Jurkat, Clone E6-1 (cell line): ENCODE measurements at regions not wholly inside any gene's neighbourhood (a gene's known extent, or its start where the extent isn't known, plus 50 kb on each side); places are given as distances from the start of the nearest gene placed in this dataset.
"Not testable (repeated sequence)": the region's sequence is repeated elsewhere in the genome, so short reads cannot be mapped to it uniquely, and the experiment has no call there.

Source experiments
- DNase-seq: peaks from one replicate; pipeline ENCODE4 v3.0.0-alpha.2; 2011; ENCODE audit warnings: low read depth, low spot score
- H3K4me3 ChIP-seq: 2 replicates; pipeline ENCODE4 v1.5.1; 2011; ENCODE audit warnings: mild to moderate bottlenecking, low read length, control low read depth, moderate library complexity

GRCh38 chr14:49193332-49194065 lies 392.7 kb downstream of the RPS29 start:
- H3K4me3 ChIP-seq: no peak overlapping the region
- no peak for DNase-seq

GRCh38 chr14:49191380-49191779 lies 394.8 kb downstream of the RPS29 start:
- H3K4me3 ChIP-seq: no peak overlapping the region
- no peak for DNase-seq

- H3K4me3 ChIP-seq: no peak overlapping the region
- no peak for DNase-seq
Measured at GRCh38 chr14:49189375-49189774, 396.8 kb downstream of the RPS29 start.

GRCh38 chr14:49187799-49188198 lies 398.4 kb downstream of the RPS29 start:
- no peak overlapping the region for H3K4me3 ChIP-seq
- no peak for DNase-seq

- DNase-seq: peak; percentile 64
- H3K4me3 ChIP-seq: no peak overlapping the region
Measured at GRCh38 chr14:49173765-49174373, 412.3 kb downstream of the RPS29 start.

GRCh38 chr14:49164074-49164473 lies 422.1 kb downstream of the RPS29 start:
- DNase-seq: no peak
- no peak overlapping the region for H3K4me3 ChIP-seq

GRCh38 chr14:49160983-49161382 lies 425.2 kb downstream of the RPS29 start:
- no peak for DNase-seq
- H3K4me3 ChIP-seq: no peak overlapping the region

GRCh38 chr14:49159081-49159480 lies 427.1 kb downstream of the RPS29 start:
- no peak overlapping the region for H3K4me3 ChIP-seq
- peak; percentile 57 for DNase-seq

- H3K4me3 ChIP-seq: no peak overlapping the region
- DNase-seq: no peak
Measured at GRCh38 chr14:49139593-49139992, 446.6 kb downstream of the RPS29 start.

GRCh38 chr14:49134940-49135339 lies 451.2 kb downstream of the RPS29 start:
- no peak for DNase-seq

GRCh38 chr14:49121246-49121645 lies 464.9 kb downstream of the RPS29 start:
- H3K4me3 ChIP-seq: no peak overlapping the region
- no peak for DNase-seq

More at GRCh38 chr14:49134940-49135339, 451.2 kb downstream of the RPS29 start:
- H3K4me3 ChIP-seq: no peak overlapping the region

- no peak for DNase-seq
- H3K4me3 ChIP-seq: no peak overlapping the region
Measured at GRCh38 chr14:49114161-49114893, 471.9 kb downstream of the RPS29 start.

GRCh38 chr14:49106741-49107667 lies 479.2 kb downstream of the RPS29 start:
- H3K4me3 ChIP-seq: no peak overlapping the region
- DNase-seq: no peak

GRCh38 chr14:49105956-49106355 lies 480.2 kb downstream of the RPS29 start:
- no peak overlapping the region for H3K4me3 ChIP-seq
- DNase-seq: no peak

- DNase-seq: no peak
- H3K4me3 ChIP-seq: no peak overlapping the region
Measured at GRCh38 chr14:49105512-49105911, 480.7 kb downstream of the RPS29 start.

- no peak for DNase-seq
- H3K4me3 ChIP-seq: no peak overlapping the region
Measured at GRCh38 chr14:49092345-49092744, 493.8 kb downstream of the RPS29 start.

GRCh38 chr14:49089107-49089506 lies 497.1 kb downstream of the RPS29 start:
- DNase-seq: no peak
- H3K4me3 ChIP-seq: no peak overlapping the region

- H3K4me3 ChIP-seq, DNase-seq: not testable (repeated sequence)
Measured at GRCh38 chr14:49073292-49073691, 512.9 kb downstream of the RPS29 start.

- H3K4me3 ChIP-seq: no peak overlapping the region
- DNase-seq: no peak
Measured at GRCh38 chr14:49058511-49058910, 527.7 kb downstream of the RPS29 start.
